GM19238 (cell line): ENCODE measurements at regions not wholly inside any gene's neighbourhood (a gene's known extent, or its start where the extent isn't known, plus 50 kb on each side); places are given as distances from the start of the nearest gene placed in this dataset.
"Not testable (repeated sequence)": the region's sequence is repeated elsewhere in the genome, so short reads cannot be mapped to it uniquely, and the experiment has no call there.

Source experiments
- DNase-seq: peaks from one replicate; pipeline ENCODE4 v3.0.0; 2011; ENCODE audit warnings: low spot score; ENCODE audit not compliant: insufficient read length

DNA sequence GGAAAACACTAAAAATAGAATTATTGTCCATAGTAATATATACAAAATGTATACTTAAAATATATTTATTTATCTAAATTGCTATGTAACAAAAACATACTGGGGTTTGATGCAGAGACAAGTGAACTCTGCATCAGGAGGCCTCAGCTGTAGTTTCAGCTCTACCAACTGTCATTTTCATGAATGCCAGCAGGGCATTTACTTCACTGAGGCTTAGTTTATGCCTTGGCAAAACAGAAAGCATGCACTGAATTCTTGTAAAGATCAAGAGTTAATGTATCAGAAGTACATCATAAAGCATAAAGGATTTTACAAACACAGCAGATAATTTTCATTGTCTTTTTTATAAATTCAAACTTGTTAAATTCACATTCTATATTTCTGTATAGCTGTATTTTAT is 577.0 kb downstream of the C4orf33 start:
- DNase-seq, result no peak

DNA sequence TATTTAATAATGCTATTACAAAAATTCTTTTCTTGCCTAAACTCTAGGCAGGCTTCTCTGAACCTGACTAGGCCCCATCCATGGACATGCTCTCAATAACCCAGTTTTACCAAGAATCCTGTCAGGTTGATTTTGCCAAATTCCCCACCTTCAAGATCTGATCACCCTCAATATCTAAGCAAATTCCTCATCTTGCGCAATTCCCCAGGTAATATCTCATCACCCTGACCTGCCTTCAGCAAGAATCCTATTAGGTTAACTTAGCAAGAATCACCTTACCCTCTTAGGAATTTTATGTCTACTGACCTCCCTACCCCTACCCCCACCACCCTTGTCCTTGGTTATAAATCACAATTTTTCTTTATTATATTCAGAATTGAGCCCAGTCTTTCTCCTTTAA is 579.1 kb downstream of the C4orf33 start:
- no peak for DNase-seq

DNA sequence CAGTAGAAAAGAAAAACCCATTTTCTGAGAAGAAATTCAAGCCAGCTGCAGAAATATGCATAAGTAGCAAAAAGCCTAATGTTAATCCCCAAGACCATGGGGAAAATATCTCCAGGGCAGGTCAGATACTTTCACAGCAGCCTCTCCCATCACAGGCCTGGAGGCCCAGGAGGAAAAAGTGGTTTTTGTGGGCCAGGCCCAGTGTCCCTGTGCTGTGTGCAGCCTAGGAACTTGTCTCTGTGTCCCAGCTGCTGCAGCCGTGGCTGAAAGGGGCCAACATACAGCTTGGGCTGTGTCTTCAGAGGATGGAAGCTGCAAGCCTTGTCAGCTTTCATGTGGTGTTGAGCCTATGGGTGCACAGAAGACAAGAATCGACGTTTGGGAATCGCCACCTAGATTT is 581.0 kb downstream of the C4orf33 start:
- no peak for DNase-seq

DNA sequence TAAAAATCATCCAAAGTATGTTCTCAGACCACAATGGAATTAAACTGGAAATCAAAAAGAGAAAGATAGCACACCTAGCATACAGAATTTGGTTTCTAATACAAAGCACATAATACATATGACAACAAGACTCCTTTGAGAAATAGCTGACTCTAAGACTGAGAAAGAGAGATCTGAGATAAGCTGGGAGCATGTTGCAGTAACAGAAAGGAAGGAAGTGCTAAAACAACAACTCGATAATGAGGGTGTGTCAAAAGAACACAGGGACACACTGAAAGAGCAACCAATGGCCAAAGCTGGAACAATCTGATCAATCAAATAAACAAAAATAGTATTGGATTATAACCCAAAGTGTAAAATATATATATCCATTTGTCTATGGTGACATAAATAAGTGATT is 586.6 kb downstream of the C4orf33 start:
- no peak for DNase-seq

DNA sequence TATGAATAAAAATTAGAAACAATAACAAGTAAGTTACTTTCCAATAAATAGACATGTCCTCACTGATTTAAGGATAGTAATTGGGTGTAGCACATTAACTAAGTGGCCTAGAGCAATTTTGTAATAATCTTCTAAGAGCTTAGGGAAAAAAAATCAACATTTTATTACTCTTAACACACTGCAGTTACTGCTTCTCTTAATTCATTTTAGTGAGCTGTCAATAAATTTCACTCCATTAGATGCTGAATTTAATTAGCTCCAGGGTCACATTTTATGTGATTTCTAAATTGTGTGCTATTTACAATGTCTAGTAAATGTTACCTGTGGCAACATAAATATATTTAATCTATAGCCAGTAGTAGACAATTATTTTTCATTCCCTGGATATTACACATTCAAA is 612.0 kb downstream of the C4orf33 start:
- no peak for DNase-seq

DNA sequence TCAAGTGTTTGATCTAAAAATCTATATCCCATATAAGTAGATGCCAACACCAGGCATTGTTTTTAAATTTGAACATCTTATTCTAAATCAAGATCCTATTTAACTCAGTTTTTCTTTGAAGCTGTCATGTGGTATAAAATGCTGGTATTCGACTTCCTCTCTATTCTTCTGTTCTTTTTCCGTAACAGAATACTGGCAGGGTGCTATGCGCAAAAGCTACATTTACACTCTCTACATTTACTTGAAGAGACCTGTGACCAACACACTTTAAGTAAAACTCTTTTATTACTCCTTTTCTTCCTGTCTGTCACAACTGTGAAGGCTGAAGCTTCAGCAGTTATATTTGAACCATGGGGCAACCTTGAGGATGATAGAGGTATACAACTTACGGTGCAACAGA is 612.8 kb downstream of the C4orf33 start:
- no peak for DNase-seq

DNA sequence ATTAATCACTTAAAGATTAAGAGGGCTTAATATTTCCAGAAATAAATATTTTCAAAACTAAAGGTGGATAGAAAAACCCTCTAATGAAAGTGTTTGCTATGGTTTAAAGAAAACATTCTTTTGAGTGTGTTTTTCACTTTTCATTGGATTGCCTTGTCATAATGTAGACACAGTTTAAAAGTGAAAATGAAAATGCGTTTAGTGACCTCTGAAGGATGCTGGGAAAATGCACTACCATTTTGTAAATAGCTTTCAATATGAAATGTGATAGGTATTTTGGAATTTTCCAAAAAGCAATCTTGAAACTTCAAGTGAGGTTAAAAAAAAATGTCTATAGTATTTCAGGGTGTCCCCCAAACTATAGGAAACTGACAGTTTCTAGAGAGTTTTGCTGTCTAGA is 642.2 kb downstream of the C4orf33 start:
- no peak for DNase-seq

DNA sequence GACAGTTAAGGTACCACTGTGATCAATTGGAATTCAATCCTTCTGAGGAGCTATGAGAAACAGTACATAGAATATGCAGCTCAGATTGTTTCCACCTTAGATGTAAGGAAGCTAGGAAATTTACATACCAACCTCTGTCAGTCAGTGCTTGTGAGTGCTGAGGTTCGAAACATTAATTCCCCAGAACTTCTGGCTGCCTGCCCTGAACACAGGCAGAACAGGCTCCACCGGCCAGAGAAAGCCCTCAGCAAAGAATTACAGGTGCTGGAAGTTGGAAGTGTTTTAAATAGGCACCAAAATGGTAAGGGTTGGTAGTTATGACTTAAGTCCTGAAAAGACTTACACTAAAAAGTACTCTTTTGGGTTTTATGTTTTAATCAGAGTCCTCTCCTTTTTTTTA is 651.8 kb downstream of the C4orf33 start:
- DNase-seq, result no peak

DNA sequence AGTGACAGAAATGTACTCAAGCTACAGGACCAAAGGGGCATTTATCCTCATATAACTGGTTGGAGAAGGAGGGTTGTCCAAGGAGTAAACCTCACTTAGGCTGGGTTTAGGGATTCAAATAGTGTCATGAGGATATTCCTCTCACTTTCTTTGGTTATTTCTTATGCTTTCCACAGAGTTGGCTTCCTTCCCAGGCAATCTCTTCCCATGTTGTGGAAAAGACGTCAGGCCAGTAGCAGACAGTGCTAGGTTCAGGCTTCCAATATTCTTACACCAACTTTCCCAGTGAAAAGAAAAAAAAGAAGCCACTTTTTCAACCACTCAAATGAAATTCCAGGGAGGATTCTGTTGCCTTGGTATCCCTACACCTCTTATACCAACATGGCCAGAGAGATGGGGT is 653.0 kb downstream of the C4orf33 start:
- DNase-seq, result no peak

DNA sequence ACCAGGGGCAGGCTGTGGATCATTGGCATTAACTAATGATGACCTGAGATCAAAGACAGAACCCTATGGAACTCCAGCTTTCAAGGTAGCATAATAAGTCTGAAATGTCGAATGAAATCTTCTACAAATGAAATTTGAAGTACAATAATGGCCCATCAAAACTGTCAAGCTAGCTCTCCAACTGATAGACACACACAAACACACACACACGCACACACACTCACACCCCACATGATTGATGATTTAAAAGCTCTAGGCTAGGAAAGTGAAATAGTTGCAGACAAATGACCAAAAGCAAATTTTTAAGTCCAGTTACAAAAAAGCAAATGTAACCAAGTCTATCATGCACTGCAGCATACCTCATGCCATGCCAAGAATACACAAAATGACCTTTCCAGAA is 655.7 kb downstream of the C4orf33 start:
- no peak for DNase-seq

DNA sequence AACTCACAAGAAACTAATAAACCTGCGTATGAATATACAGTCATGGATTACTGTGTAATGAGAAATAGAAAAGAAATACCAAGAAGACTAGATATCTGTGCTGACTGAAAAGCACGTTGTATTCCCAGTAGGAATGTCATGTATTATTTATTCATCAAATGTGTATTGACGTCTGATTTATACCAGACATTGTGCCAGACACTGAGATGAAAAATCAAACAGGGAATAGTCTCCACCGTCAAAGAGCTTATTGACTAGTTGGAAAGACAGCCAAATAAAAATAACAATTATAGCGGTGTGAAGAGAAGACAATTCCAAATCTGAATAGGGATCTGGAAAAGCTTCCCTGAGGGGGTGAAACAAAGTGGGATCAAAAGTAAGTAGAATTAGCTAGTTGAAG is 687.6 kb downstream of the C4orf33 start:
- no peak for DNase-seq

DNA sequence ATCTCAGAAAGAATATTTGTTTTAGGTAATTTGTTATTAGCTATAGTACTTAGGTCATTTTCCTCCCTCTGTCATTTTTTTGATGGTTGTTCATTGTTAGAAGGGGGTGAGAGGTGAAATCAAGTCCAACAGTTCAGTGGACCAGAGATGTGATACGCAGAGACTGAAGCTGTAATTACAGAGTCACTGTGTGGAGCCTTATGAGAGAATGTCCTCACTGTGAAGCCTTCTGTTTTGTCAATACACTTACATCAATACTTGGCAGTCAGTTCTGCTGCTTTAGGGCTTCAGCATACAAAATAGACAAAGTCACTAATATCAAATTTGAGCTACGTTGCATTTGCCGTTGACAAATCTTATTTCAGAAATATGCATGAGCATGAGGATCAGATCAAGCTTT is 692.5 kb downstream of the C4orf33 start:
- DNase-seq, result no peak

DNA sequence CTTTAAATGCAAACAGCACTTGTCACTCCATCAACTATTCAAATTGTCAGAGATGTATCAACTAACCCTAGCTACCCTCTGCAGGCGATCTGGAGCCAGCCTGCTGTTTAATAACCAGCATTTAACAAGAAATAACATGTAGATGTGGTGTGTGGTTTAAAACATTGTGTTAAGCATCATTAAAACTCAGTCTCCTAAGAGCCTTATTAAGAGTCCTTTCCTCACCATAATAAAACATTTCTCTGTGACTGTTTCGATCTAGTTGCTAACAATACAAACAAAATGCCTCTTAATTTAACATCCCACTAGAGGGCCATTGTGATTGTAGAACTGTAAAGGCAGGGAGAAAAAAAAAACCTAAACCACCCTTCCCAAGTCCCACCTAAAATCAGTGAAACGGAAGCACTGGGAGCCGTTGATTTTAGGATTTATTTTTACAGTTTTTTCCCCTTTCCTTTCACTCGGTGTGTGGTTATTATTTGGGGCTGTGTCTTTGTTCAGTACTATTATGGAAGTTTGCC is 708.6 kb downstream of the C4orf33 start:
- no peak for DNase-seq

DNA sequence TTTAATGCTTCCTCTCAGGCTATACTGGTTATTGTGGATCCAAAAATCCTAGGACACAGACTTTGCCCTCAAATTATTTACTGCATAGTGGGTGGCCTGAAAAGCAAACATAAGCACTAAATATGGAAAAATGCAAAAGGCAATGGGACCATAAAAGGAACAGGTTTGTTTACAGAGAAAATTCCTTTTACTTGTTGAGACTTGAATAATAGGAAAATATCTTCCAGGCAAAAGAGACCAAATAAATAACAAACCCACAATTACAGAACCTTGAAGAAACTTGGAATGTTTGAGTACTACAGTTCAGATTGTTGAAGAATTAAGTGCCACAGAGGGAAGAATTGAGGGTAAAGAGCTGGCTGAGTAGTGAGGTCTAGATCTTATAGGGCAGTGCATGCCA is 711.0 kb downstream of the C4orf33 start:
- no peak for DNase-seq

DNA sequence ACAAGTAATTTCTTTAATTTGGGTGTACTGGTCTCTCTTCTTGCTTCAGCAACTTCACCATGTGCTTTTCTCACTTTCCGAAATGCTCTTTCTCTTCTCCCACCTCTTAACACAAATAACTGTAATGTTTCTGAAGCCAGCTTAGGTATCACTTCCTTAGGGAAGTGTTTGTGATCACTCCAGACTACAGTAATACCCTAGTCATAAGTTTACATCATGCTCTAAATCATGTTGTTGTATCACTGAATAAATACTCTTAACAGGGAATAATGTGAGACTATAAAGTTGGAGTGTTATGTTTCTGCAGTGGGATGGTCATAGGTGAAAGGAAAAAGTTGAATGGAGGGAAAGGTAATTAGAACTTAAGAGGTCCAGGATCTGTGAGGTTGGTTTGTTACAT is 712.3 kb downstream of the C4orf33 start:
- no peak for DNase-seq

DNA sequence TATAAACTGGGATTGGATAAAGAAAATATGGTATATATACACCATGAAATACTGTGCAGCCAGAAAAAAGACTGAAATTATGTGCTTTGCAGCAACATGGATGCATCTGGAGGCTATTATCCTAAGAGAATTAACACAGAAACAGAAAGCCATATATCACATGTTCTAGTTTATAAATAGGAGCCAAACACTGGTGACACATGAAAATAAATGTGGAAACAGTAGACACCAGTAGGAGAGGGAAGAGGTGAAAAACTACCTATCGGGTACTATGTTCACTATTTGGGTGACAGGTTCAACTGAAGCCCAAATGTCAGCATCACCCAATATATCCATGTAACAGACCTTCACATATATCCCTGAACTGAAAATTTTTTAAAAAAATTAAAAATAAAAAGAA is 725.1 kb downstream of the C4orf33 start:
- no peak for DNase-seq

DNA sequence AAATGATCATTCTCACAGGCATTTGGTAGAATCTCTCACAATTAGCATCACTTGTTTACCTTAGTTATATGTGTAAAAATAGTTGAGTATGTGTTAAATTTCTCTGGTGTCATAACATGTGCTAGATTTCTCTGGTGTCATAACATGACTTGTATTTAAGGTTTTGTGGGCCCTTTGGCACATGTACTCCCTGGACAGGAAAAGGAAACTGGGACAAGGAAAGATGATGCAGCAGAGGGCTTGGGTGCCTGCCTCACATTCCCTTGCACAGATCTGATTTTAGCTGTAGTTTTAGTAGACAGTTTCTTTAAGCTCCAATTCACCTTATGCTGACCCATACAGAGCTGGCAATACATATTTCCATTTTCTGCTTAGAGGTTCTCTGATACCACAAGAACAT is 726.0 kb downstream of the C4orf33 start:
- no peak for DNase-seq

DNA sequence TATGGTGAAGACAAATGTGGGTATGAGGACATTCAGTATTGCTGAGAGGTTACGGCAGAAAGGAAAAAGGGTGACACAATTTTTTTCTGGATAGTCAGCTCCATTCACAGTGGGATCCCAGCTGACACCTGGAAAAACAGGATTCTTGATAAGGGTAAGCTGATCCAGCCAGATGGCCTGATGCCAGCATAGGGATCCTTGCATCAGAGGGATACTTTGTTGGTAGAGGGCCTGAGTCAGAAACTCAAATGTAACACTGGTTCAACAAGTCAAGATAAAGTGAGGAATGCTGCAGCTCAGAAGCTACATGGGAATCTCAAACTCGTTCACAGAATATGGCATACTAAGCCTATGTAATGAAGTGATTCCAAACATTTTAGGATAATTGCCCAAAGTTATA is 726.7 kb downstream of the C4orf33 start:
- no peak for DNase-seq

DNA sequence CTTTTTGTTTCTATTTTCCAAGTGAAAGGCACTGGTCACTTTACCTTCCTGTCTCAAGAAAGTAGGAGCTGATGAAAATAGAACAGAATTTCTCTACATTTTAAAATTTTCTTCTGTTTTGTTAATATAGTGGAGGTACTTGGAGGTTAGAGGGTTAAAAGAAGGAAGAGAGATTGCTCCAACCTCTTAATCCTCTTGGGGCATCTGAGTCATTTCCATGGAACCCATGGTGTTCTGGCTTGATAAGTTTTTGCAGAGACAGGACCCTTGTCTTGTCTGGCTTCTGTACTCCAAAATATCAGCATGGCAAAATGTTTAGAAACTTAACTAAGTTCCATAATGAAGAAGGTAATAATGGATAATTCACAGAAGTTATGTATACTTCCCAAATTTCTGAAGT is 727.2 kb downstream of the C4orf33 start:
- no peak for DNase-seq

DNA sequence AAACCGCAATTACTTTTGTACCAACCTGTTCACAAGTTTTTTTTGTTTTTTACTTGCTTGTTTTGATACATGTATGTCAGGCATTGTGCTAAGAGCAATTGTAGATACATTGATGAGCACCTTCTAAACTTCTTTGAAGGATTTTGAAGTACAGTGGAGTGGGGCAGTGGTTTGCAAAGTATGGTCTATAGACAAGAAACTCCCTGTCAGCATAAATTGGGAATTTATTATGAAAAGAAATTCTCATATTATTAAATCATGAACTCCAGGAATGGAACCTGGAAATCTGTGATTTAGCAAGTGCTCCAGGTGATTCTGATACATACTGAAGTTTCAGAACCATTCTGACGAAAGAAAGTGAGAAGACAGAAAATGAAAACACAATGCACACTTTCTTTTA is 733.4 kb downstream of the C4orf33 start:
- no peak for DNase-seq

DNA sequence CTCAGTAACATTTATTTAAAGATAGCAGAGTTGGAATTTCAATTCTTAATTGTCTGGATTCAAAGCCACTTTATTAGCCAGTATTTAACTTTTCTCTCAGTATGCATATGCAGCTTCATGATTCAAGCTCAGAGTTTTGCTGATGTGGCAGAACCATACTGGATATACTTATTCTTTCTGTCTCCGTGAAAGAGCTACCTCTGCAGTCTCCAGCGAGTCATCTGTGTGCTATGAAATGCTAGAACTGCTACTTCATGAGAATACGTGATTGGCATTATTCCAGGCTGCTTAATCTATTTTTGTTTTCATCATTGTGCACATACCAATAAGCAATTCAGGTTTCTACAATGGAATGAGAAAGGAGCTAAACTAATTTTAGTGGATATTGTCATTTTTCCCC is 743.7 kb downstream of the C4orf33 start:
- no peak for DNase-seq

DNA sequence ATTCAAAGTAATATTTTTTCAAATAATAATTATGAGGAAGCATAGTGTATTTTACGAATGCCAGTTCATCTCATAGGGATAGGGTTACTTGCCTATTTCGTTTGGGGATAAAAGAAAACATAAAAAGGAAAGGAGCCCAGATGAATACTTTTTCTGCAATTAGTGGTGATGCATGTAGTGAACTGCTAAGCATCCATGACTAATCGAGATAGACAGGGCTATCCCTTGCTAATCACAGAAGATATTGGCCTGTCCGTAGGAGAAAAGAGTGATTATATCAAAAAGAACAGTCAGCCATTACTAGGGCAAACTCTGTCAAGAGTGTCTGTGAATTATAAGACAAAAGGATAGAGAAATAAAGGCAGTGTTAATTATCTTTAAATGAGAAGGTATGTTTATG is 746.1 kb downstream of the C4orf33 start:
- no peak for DNase-seq

DNA sequence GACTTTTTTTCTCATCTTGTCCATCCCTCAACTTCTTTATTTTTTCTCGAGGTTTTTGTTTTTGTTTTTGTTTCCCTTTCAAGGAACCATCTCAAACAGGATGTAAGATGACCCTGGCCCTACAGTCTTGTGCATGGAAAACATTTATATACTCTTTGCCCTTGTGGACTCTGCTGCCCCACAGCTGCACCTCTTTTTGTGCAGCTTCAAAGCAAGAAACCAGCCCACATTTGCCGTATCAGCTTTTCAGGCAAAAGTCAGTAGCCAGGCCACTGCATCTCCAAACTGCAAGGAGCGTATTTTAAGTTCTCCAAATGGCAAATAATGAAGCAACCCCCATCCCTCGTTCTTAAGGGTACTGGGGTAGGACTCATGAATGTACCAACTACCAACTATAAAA is 756.5 kb downstream of the C4orf33 start:
- DNase-seq, result no peak

DNA sequence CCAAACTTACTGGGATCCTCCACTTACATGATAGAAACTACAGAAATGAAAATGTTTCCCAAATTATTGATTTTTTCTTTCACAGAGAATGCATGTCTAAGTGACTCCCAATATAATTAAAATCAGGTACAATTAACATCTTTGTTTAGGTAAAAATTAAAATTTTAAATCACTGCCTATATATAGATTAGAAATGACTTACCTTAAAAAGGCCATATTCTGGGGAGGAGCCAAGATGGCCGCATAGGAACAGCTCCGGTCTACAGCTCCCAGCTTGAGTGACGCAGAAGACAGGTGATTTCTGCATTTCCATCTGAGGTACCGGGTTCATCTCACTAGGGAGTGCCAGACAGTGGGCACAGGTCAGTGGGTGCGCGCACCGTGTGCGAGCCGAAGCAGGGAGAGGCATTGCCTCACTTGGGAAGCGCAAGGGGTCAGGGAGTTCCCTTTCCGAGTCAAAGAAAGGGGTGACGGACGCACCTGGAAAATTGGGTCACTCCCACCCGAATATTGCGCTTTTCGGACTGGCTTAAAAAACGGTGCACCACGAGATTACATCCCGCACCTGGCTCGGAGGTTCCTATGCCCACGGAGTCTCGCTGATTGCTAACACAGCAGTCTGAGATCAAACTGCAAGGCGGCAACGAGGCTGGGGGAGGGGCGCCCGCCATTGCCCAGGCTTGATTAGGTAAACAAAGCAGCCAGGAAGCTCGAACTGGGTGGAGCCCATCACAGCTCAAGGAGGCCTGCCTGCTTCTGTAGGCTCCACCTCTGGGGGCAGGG is 757.9 kb downstream of the C4orf33 start:
- DNase-seq, result not testable (repeated sequence)
